ENCODE measurements at regions not wholly inside any gene's neighbourhood (a gene's known extent, or its start where the extent isn't known, plus 50 kb on each side); places are given as distances from the start of the nearest gene placed in this dataset.
"Not testable (repeated sequence)": the region's sequence is repeated elsewhere in the genome, so short reads cannot be mapped to it uniquely, and the experiment has no call there.

DNA sequence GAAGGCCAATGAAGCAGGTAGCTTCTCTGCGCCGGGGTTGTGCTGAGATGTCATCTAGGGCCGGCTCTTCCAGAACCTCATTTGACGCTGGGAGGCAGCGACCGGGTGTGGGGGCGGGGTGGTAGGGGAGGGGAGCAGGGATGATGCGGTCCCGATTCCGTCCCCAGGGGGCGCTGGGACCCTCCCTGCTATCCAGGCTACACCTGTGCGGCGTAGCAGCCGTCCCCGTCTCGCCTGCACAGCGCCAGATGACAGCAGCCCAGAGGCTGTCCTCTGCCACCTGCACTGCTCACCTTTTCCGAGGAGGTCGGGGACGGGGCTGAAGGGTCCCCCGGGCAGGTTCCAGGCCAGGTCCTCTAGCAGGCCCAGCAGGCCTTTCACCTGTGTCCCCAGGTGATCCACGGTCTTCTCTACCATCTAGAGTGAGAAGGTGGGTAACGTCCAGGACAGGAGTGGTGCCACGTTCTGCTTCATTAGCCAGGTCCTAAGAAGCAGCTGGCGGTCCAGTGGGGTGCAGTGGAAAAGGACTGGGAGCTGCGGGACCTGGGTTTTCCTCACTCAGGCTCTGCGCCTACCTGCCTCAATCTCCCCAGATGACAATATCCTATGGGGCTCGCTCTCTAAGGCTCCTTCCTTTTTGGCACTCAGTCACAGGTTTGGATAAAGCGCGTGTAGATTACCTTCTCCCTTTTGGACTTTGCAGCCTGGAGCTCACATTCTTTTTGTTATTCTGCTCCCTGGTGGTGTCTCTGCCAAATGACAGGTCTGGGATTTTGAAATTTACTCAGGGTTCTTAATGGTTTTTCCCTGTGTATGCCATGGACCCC lies 56.0 kb upstream of the RAB6C start:
- peak; percentile 46 for DNase-seq

DNA sequence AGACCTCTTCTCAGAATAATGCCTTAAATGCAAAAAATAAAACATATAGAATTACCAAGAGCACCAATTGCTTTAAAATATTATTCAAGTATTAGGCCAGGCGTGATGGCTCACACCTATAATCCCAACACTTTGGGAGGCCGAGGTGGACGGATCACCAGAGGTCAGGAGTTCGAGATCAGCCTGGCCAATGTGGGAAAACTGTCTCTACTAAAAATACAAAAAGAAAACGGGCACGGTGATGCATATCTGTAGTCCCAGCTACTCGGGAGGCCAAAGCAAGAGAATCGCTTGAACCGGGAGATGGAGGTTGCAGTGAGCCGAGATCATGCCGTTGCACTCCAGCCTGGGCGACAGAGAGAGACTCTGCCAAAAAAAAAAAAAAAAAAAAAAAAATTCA lies 55.4 kb upstream of the RAB6C start:
- not testable (repeated sequence) for DNase-seq

- no peak for DNase-seq
These were observed 54.1 kb upstream of the RAB6C start for GRCh38 chr2:129925381-129925780.

GRCh38 chr2:129927696-129928095 lies 51.8 kb upstream of the RAB6C start:
- no peak for DNase-seq

GRCh38 chr2:129929321-129930290 lies 49.9 kb upstream of the RAB6C start:
- DNase-seq = no peak
